ENCODE measurements at regions not wholly inside any gene's neighbourhood (a gene's known extent, or its start where the extent isn't known, plus 50 kb on each side); places are given as distances from the start of the nearest gene placed in this dataset.

GRCh38 chr13:99659226-99659625, 158.0 kb downstream of the TM9SF2 start:
- peak; percentile 52 to 60 for DNase-seq

GRCh38 chr13:99658261-99658991, 157.2 kb downstream of the TM9SF2 start:
- DNase-seq: peak in 1 of 2 experiments; percentile 51

GRCh38 chr13:99657848-99658260, 156.6 kb downstream of the TM9SF2 start:
- DNase-seq: no peak

- no peak for DNase-seq
Measured at GRCh38 chr13:99656844-99657381, 155.6 kb downstream of the TM9SF2 start.

- peak; percentile 74 to 77 for DNase-seq
Measured at GRCh38 chr13:99656092-99656745, 154.9 kb downstream of the TM9SF2 start.

GRCh38 chr13:99655351-99656091, 154.2 kb downstream of the TM9SF2 start:
- DNase-seq: no peak

GRCh38 chr13:99654076-99654475, 152.8 kb downstream of the TM9SF2 start:
- DNase-seq: no peak

GRCh38 chr13:99653526-99653925, 152.3 kb downstream of the TM9SF2 start:
- no peak for DNase-seq

- no peak for DNase-seq
Measured at GRCh38 chr13:99652901-99653300, 151.6 kb downstream of the TM9SF2 start.

GRCh38 chr13:99652141-99652540, 150.9 kb downstream of the TM9SF2 start:
- no peak for DNase-seq

- DNase-seq: no peak
Measured at GRCh38 chr13:99651016-99651415, 149.7 kb downstream of the TM9SF2 start.

- no peak for DNase-seq
Measured at GRCh38 chr13:99650410-99650809, 149.1 kb downstream of the TM9SF2 start.

GRCh38 chr13:99648927-99649326, 147.7 kb downstream of the TM9SF2 start:
- DNase-seq: no peak

- no peak for DNase-seq
Measured at GRCh38 chr13:99648066-99648665, 146.9 kb downstream of the TM9SF2 start.

- DNase-seq: no peak
Measured at GRCh38 chr13:99647596-99647985, 146.3 kb downstream of the TM9SF2 start.

GRCh38 chr13:99646866-99647595, 145.8 kb downstream of the TM9SF2 start:
- DNase-seq: no peak

- DNase-seq: no peak
Measured at GRCh38 chr13:99642841-99643240, 141.6 kb downstream of the TM9SF2 start.

- DNase-seq: no peak
Measured at GRCh38 chr13:99642006-99642405, 140.7 kb downstream of the TM9SF2 start.

GRCh38 chr13:99640260-99640659, 139.0 kb downstream of the TM9SF2 start:
- DNase-seq: peak in 1 of 2 experiments; percentile 18

GRCh38 chr13:99639126-99639525, 137.9 kb downstream of the TM9SF2 start:
- DNase-seq: no peak

GRCh38 chr13:99636728-99637353, 135.6 kb downstream of the TM9SF2 start:
- no peak for DNase-seq

GRCh38 chr13:99636306-99636705, 135.0 kb downstream of the TM9SF2 start:
- DNase-seq: no peak

Data from NCI-H187 (cell line).